ENCODE measurements at regions not wholly inside any gene's neighbourhood (a gene's known extent, or its start where the extent isn't known, plus 50 kb on each side); places are given as distances from the start of the nearest gene placed in this dataset.

- H3K4me3 Mint-ChIP-seq (ENCODE audit: unreplicated experiment): no peak overlapping the region
- no peak for DNase-seq
- H3K4me1 Mint-ChIP-seq (ENCODE audit: low read depth, unreplicated experiment): peaks cover 23% of the 10 kb centered on the region
- peaks cover 4% of the 10 kb centered on the region for H3K9me3 Mint-ChIP-seq (ENCODE audit: unreplicated experiment)
- H3K27ac Mint-ChIP-seq (ENCODE audit: unreplicated experiment): no peak overlapping the region
- H3K36me3 Mint-ChIP-seq (ENCODE audit: unreplicated experiment): no peaks in the 10 kb centered on the region
- peaks cover 5% of the 10 kb centered on the region for H3K27me3 Mint-ChIP-seq (ENCODE audit: unreplicated experiment)
- no peak for TF ChIP-seq CTCF (IDR thresholded peaks at IDR 0.05; ENCODE audit: partially characterized antibody, unreplicated experiment)
Measured at GRCh38 chr12:5203274-5203673, 159.6 kb downstream of the KCNA5 start.

- peaks cover 3% of the 10 kb centered on the region for H3K36me3 Mint-ChIP-seq (ENCODE audit: unreplicated experiment)
- TF ChIP-seq CTCF (IDR thresholded peaks at IDR 0.05; ENCODE audit: partially characterized antibody, unreplicated experiment): no peak
- peaks cover 26% of the 10 kb centered on the region for H3K4me1 Mint-ChIP-seq (ENCODE audit: low read depth, unreplicated experiment)
- H3K27ac Mint-ChIP-seq (ENCODE audit: unreplicated experiment): no peak overlapping the region
- peaks cover 6% of the 10 kb centered on the region for H3K9me3 Mint-ChIP-seq (ENCODE audit: unreplicated experiment)
- H3K4me3 Mint-ChIP-seq (ENCODE audit: unreplicated experiment): no peak overlapping the region
- H3K27me3 Mint-ChIP-seq (ENCODE audit: unreplicated experiment): peaks cover 6% of the 10 kb centered on the region
- no peak for DNase-seq
Measured at GRCh38 chr12:5203720-5204119, 160.0 kb downstream of the KCNA5 start.

- Mint-ChIP-seq H3K27ac (ENCODE audit: unreplicated experiment) (peak overlapping the region; percentile 62), H3K9me3 (ENCODE audit: unreplicated experiment) (peaks cover 7% of the 10 kb centered on the region), H3K27me3 (ENCODE audit: unreplicated experiment) (peaks cover 9% of the 10 kb centered on the region), H3K36me3 (ENCODE audit: unreplicated experiment) (peaks cover 4% of the 10 kb centered on the region), H3K4me1 (ENCODE audit: low read depth, unreplicated experiment) (peaks cover 29% of the 10 kb centered on the region), H3K4me3 (ENCODE audit: unreplicated experiment) (peak overlapping the region; percentile 9)
- no peak for DNase-seq
- no peak for TF ChIP-seq CTCF (IDR thresholded peaks at IDR 0.05; ENCODE audit: partially characterized antibody, unreplicated experiment)
Measured at GRCh38 chr12:5204271-5204670, 160.6 kb downstream of the KCNA5 start.

- Mint-ChIP-seq H3K27ac (ENCODE audit: unreplicated experiment) (no peak overlapping the region), H3K4me1 (ENCODE audit: low read depth, unreplicated experiment) (peaks cover 30% of the 10 kb centered on the region), H3K36me3 (ENCODE audit: unreplicated experiment) (peaks cover 4% of the 10 kb centered on the region), H3K27me3 (ENCODE audit: unreplicated experiment) (peaks cover 8% of the 10 kb centered on the region), H3K4me3 (ENCODE audit: unreplicated experiment) (no peak overlapping the region), H3K9me3 (ENCODE audit: unreplicated experiment) (peaks cover 5% of the 10 kb centered on the region)
- TF ChIP-seq CTCF (IDR thresholded peaks at IDR 0.05; ENCODE audit: partially characterized antibody, unreplicated experiment): no peak
- no peak for DNase-seq
Measured at GRCh38 chr12:5204831-5205230, 161.2 kb downstream of the KCNA5 start.

GRCh38 chr12:5206401-5207175 is 162.9 kb downstream of the KCNA5 start:
- no peak for TF ChIP-seq CTCF (IDR thresholded peaks at IDR 0.05; ENCODE audit: partially characterized antibody, unreplicated experiment)
- Mint-ChIP-seq H3K36me3 (ENCODE audit: unreplicated experiment) (peaks cover 4% of the 10 kb centered on the region), H3K27me3 (ENCODE audit: unreplicated experiment) (peaks cover 8% of the 10 kb centered on the region), H3K9me3 (ENCODE audit: unreplicated experiment) (peaks cover 5% of the 10 kb centered on the region), H3K4me3 (ENCODE audit: unreplicated experiment) (no peak overlapping the region), H3K4me1 (ENCODE audit: low read depth, unreplicated experiment) (peaks cover 31% of the 10 kb centered on the region), H3K27ac (ENCODE audit: unreplicated experiment) (peak overlapping the region; percentile 24)
- no peak for DNase-seq

Data from glutamatergic neuron (in vitro differentiated cells).